Neural progenitor cell (in vitro differentiated cells): ENCODE measurements at regions not wholly inside any gene's neighbourhood (a gene's known extent, or its start where the extent isn't known, plus 50 kb on each side); places are given as distances from the start of the nearest gene placed in this dataset.

Source experiments
- DNase-seq: peaks from one replicate; pipeline ENCODE4 v3.0.0-alpha.2; 2016; ENCODE audit warnings: low spot score
- H2AFZ ChIP-seq: fragments of 200-600 bp; sonication (generic); replicated peaks from 2 replicates; pipeline ENCODE4 v1.6.1; 2016; ENCODE audit warnings: antibody characterized with exemption
- H3F3A ChIP-seq: fragments of 200-600 bp; sonication (generic); 2 replicates; pipeline ENCODE4 v1.6.1; 2016; ENCODE audit warnings: antibody characterized with exemption, low read depth
- H3K27ac ChIP-seq: fragments of 200-600 bp; sonication (generic); 2 replicates; pipeline ENCODE4 v1.5.1; 2016; ENCODE audit warnings: mild to moderate bottlenecking
- H3K27me3 ChIP-seq: fragments of 200-600 bp; sonication (generic); 2 replicates; pipeline ENCODE4 v1.6.1; 2016; ENCODE audit warnings: mild to moderate bottlenecking, moderate library complexity
- H3K36me3 ChIP-seq: fragments of 200-600 bp; sonication (generic); 2 replicates; pipeline ENCODE4 v1.5.1; 2016
- H3K4me1 ChIP-seq: fragments of 200-600 bp; sonication (generic); 2 replicates; pipeline ENCODE4 v1.6.1; 2016; ENCODE audit warnings: mixed run types
- H3K4me2 ChIP-seq: fragments of 200-600 bp; sonication (generic); 2 replicates; pipeline ENCODE4 v1.6.1; 2016
- H3K4me3 ChIP-seq: fragments of 200-600 bp; sonication (generic); 2 replicates; pipeline ENCODE4 v1.5.1; 2016
- H3K79me2 ChIP-seq: fragments of 200-600 bp; sonication (generic); 2 replicates; pipeline ENCODE4 v1.6.1; 2016; ENCODE audit warnings: low read depth
- H3K9ac ChIP-seq: fragments of 200-600 bp; sonication (generic); 2 replicates; pipeline ENCODE4 v1.6.1; 2016
- H3K9me3 ChIP-seq: fragments of 200-600 bp; sonication (generic); 2 replicates; pipeline ENCODE4 v1.5.1; 2016; ENCODE audit warnings: low read depth
- H4K20me1 ChIP-seq: fragments of 200-600 bp; sonication (generic); 2 replicates; pipeline ENCODE4 v1.6.1; 2016; ENCODE audit warnings: low read depth
- H3K27ac Mint-ChIP-seq: 3 replicates; pipeline ENCODE4 v1.8.0; 2021; ENCODE audit warnings: mixed read lengths
- H3K27me3 Mint-ChIP-seq: 2 replicates; pipeline ENCODE4 v1.8.0; 2022; ENCODE audit warnings: low read depth, mild to moderate bottlenecking, inconsistent platforms, moderate library complexity, mixed read lengths; ENCODE audit not compliant: insufficient read depth
- H3K36me3 Mint-ChIP-seq: 3 replicates; pipeline ENCODE4 v1.8.0; 2021; ENCODE audit warnings: mixed read lengths
- H3K4me1 Mint-ChIP-seq: 3 replicates; pipeline ENCODE4 v1.8.0; 2021; ENCODE audit warnings: mixed read lengths
- H3K4me3 Mint-ChIP-seq: 3 replicates; pipeline ENCODE4 v1.8.0; 2021; ENCODE audit warnings: mild to moderate bottlenecking, moderate library complexity, mixed read lengths
- H3K9me3 Mint-ChIP-seq: 3 replicates; pipeline ENCODE4 v1.8.0; 2020; ENCODE audit warnings: mixed read lengths
- EZH2 ChIP-seq: fragments of 200-600 bp; sonication (generic); IDR thresholded peaks from 2 replicates; pipeline ENCODE4 v1.6.1; 2017; ENCODE audit warnings: antibody characterized with exemption, mild to moderate bottlenecking, moderate library complexity
- EZH2phosphoT487 ChIP-seq: fragments of 200-600 bp; sonication (generic); IDR thresholded peaks from 2 replicates; pipeline ENCODE4 v1.6.1; 2017; ENCODE audit warnings: antibody characterized with exemption
- TF ChIP-seq, protein P1 (sequence below): fragments of 200-600 bp; sonication (generic); IDR thresholded peaks from 2 replicates; pipeline ENCODE4 v1.5.1; 2017; ENCODE audit warnings: antibody characterized with exemption, mild to moderate bottlenecking

DNA sequence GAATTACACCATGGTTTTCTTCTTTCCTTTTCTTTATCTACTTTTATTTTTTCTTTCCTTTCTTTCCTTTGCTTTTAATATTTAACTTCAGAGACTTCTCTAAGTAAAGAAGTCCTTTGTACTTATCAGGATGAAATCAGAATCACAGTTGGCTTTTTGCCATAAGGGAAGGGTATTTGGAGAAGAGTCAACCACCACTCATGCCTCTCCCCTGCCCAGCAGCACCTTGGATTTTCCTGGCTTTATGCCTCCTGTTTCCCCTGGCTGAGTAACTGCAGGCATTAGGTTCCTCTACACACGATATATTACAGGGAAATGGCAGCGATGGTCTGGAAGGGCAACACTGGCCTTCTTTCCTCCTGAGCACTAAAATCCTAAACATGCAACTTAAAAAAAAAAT, 266.4 kb upstream of the CAND1 start:
- Histone ChIP-seq H2AFZ (no peak overlapping the region), H3K79me2 (peaks cover 11% of the 10 kb centered on the region), H3K4me2 (no peak overlapping the region), H3F3A (no peaks in the 10 kb centered on the region), H3K4me1 (no peaks in the 10 kb centered on the region), H3K27ac (no peak overlapping the region), H3K27me3 (no peaks in the 10 kb centered on the region), H4K20me1 (peaks cover 4% of the 10 kb centered on the region), H3K4me3 (no peak overlapping the region), H3K36me3 (no peaks in the 10 kb centered on the region), H3K9me3 (no peaks in the 10 kb centered on the region), H3K9ac (no peak overlapping the region)
- DNase-seq = no peak
- no peaks in the 10 kb centered on the region for H3K4me1 Mint-ChIP-seq
- no peak overlapping the region for H3K4me3 Mint-ChIP-seq
- no peaks in the 10 kb centered on the region for H3K27me3 Mint-ChIP-seq
- no peaks in the 10 kb centered on the region for H3K9me3 Mint-ChIP-seq
- TF ChIP-seq, protein P1, sequence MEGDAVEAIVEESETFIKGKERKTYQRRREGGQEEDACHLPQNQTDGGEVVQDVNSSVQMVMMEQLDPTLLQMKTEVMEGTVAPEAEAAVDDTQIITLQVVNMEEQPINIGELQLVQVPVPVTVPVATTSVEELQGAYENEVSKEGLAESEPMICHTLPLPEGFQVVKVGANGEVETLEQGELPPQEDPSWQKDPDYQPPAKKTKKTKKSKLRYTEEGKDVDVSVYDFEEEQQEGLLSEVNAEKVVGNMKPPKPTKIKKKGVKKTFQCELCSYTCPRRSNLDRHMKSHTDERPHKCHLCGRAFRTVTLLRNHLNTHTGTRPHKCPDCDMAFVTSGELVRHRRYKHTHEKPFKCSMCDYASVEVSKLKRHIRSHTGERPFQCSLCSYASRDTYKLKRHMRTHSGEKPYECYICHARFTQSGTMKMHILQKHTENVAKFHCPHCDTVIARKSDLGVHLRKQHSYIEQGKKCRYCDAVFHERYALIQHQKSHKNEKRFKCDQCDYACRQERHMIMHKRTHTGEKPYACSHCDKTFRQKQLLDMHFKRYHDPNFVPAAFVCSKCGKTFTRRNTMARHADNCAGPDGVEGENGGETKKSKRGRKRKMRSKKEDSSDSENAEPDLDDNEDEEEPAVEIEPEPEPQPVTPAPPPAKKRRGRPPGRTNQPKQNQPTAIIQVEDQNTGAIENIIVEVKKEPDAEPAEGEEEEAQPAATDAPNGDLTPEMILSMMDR = no peak
- TF ChIP-seq EZH2phosphoT487 (no peak), EZH2 (no peak)
- H3K36me3 Mint-ChIP-seq = no peaks in the 10 kb centered on the region
- H3K27ac Mint-ChIP-seq = no peak overlapping the region

DNA sequence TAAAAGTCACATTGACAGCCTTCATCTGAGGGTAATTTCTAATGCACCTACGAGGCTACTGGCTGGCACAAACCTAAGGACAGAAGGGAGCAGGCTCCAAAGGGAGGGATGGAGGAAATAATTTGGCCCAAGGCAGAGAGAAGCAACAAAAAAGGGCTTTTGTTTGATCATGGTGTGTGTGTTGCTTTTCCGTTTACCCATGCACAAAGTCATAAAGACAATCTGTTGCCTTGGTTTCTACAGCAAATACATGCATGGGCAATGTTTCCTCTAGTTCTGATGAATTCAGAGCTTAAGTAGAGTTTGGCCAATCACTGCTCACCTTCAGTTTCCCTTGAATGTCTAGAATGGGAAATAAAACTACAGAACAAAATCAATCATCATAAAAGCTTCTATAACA, 262.5 kb upstream of the CAND1 start:
- H3K9me3 ChIP-seq = no peaks in the 10 kb centered on the region
- no peaks in the 10 kb centered on the region for H3K36me3 ChIP-seq
- no peaks in the 10 kb centered on the region for H3F3A ChIP-seq
- peaks cover 10% of the 10 kb centered on the region for H3K79me2 ChIP-seq
- no peaks in the 10 kb centered on the region for H3K4me1 ChIP-seq
- H2AFZ ChIP-seq = no peak overlapping the region
- H3K27ac ChIP-seq = no peak overlapping the region
- no peak for DNase-seq
- no peak overlapping the region for H3K4me2 ChIP-seq
- Mint-ChIP-seq H3K9me3 (no peaks in the 10 kb centered on the region), H3K4me1 (no peaks in the 10 kb centered on the region), H3K36me3 (no peaks in the 10 kb centered on the region), H3K27ac (no peak overlapping the region), H3K27me3 (no peaks in the 10 kb centered on the region), H3K4me3 (no peak overlapping the region)
- H3K4me3 ChIP-seq = no peak overlapping the region
- TF ChIP-seq, protein P1 = no peak
- TF ChIP-seq EZH2 (no peak), EZH2phosphoT487 (no peak)
- no peaks in the 10 kb centered on the region for H3K27me3 ChIP-seq
- peaks cover 4% of the 10 kb centered on the region for H4K20me1 ChIP-seq
- no peak overlapping the region for H3K9ac ChIP-seq

DNA sequence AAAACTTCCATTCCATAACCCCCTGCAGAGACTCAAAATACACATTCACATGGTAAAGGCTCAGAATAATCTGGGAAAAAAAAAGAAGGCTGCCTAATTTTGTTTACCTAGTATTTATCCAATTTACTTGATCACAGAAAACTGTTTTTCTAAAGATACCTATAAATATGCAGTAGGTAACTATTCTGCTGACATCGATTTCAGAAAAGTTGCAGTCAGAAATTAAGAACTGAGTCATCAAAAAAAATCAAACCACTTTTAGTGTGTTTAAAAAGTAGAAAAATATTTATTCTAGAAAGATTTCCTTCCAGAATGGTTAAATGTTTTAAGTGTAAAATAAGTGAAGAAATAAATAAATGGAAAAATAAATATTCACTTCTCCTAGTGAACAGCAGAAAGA, 254.5 kb upstream of the CAND1 start:
- Mint-ChIP-seq H3K9me3 (no peaks in the 10 kb centered on the region), H3K27me3 (no peaks in the 10 kb centered on the region), H3K4me1 (peaks cover 49% of the 10 kb centered on the region), H3K4me3 (no peak overlapping the region), H3K27ac (no peak overlapping the region), H3K36me3 (peaks cover 3% of the 10 kb centered on the region)
- Histone ChIP-seq H3K27ac (no peak overlapping the region), H3K4me3 (no peak overlapping the region), H3K4me1 (peaks cover 36% of the 10 kb centered on the region), H3K4me2 (peak overlapping the region; percentile 11), H3K27me3 (no peaks in the 10 kb centered on the region), H3K9ac (no peak overlapping the region), H2AFZ (no peak overlapping the region), H4K20me1 (no peaks in the 10 kb centered on the region), H3F3A (no peaks in the 10 kb centered on the region), H3K79me2 (peaks cover 11% of the 10 kb centered on the region), H3K9me3 (no peaks in the 10 kb centered on the region), H3K36me3 (no peaks in the 10 kb centered on the region)
- TF ChIP-seq, protein P1 = no peak
- TF ChIP-seq EZH2phosphoT487 (no peak), EZH2 (no peak)
- no peak for DNase-seq
